Caco-2 (cell line): ENCODE measurements at regions not wholly inside any gene's neighbourhood (a gene's known extent, or its start where the extent isn't known, plus 50 kb on each side); places are given as distances from the start of the nearest gene placed in this dataset.

Experiments used
- BruUV-seq: library from RNA; stranded (reverse); fragments of 400-500 nt; replicated peaks from 2 replicates; lab custom pipeline; 2021; lab: Mats Ljungman, UMichigan
- CTCF ChIA-PET: fragments of 300-600 bp; sonication (Branson Sonifier 250); formaldehyde crosslinking; loops from one replicate; lab custom pipeline; 2022; ENCODE audit warnings: antibody characterized with exemption; lab: Charles Lee
- POLR2A ChIA-PET: fragments of 300-600 bp; sonication (Branson Sonifier 250); formaldehyde crosslinking; loops from one replicate; lab custom pipeline; 2022; ENCODE audit warnings: antibody characterized with exemption; lab: Charles Lee
- DNase-seq, 2 experiments: peaks; one replicate each; pipeline versions ENCODE4 v3.0.0 to v3.0.0-alpha.2; 2020 to 2022
- H3K27me3 ChIP-seq: replicated peaks from 2 replicates; pipeline ENCODE4 v1.6.0; 2011; ENCODE audit warnings: low read length; ENCODE audit not compliant: control insufficient read depth, insufficient read depth
- H3K36me3 ChIP-seq: 2 replicates; pipeline ENCODE4 v1.5.1; 2011; ENCODE audit warnings: low read length; ENCODE audit not compliant: control insufficient read depth, insufficient read depth
- H3K4me1 ChIP-seq: fragments of 250-450 bp; sonication (Bioruptor Pico); 2 replicates; pipeline ENCODE4 v1.5.1; 2020; ENCODE audit warnings: mild to moderate bottlenecking
- H3K4me3 ChIP-seq: 2 replicates; pipeline ENCODE4 v1.5.1; 2011; ENCODE audit warnings: low read depth, mild to moderate bottlenecking, control low read depth, low read length
- H3K9me3 ChIP-seq: fragments of 250-450 bp; sonication (Bioruptor Pico); 2 replicates; pipeline ENCODE4 v1.5.1; 2020; ENCODE audit warnings: mild to moderate bottlenecking, moderate library complexity
- H3K27ac Mint-ChIP-seq: one replicate; pipeline ENCODE4 v1.8.0; 2022; ENCODE audit warnings: mixed read lengths; ENCODE audit not compliant: unreplicated experiment
- H3K27me3 Mint-ChIP-seq: one replicate; pipeline ENCODE4 v1.8.0; 2022; ENCODE audit warnings: mixed read lengths; ENCODE audit not compliant: insufficient read depth, unreplicated experiment
- H3K36me3 Mint-ChIP-seq: one replicate; pipeline ENCODE4 v1.8.0; 2022; ENCODE audit warnings: mild to moderate bottlenecking, mixed read lengths; ENCODE audit not compliant: insufficient read depth, unreplicated experiment
- H3K4me1 Mint-ChIP-seq: one replicate; pipeline ENCODE4 v1.8.0; 2022; ENCODE audit warnings: low read depth, mixed read lengths; ENCODE audit not compliant: unreplicated experiment
- H3K4me3 Mint-ChIP-seq: one replicate; pipeline ENCODE4 v1.8.0; 2022; ENCODE audit warnings: mild to moderate bottlenecking, moderate library complexity, mixed read lengths; ENCODE audit not compliant: unreplicated experiment
- H3K9me3 Mint-ChIP-seq: one replicate; pipeline ENCODE4 v1.8.0; 2022; ENCODE audit warnings: mixed read lengths; ENCODE audit not compliant: unreplicated experiment
- intact Hi-C: fragments of 100-400 bp; cut with micrococcal nuclease; formaldehyde crosslinking; loops from one replicate; pipeline ENCODE4 v1.10.0; 2022; ENCODE audit not compliant: unreplicated experiment
- TF ChIP-seq, protein P1 (sequence below), 2 experiments: fragments of 200-600 bp in 1 of 2; IDR thresholded peaks; 1 replicate in 1 of 2; 2 replicates in 1 of 2; pipeline versions ENCODE4 v1.5.1 to v1.8.0; 2011 to 2022; ENCODE audit warnings: antibody characterized with exemption in 1 of 2, control low read depth in 1 of 2, inconsistent platforms in 1 of 2, low read depth in 1 of 2, low read length in 1 of 2, mild to moderate bottlenecking in 1 of 2, moderate library complexity in 1 of 2; ENCODE audit not compliant: insufficient read depth in 1 of 2, severe bottlenecking in 1 of 2, unreplicated experiment in 1 of 2

DNA sequence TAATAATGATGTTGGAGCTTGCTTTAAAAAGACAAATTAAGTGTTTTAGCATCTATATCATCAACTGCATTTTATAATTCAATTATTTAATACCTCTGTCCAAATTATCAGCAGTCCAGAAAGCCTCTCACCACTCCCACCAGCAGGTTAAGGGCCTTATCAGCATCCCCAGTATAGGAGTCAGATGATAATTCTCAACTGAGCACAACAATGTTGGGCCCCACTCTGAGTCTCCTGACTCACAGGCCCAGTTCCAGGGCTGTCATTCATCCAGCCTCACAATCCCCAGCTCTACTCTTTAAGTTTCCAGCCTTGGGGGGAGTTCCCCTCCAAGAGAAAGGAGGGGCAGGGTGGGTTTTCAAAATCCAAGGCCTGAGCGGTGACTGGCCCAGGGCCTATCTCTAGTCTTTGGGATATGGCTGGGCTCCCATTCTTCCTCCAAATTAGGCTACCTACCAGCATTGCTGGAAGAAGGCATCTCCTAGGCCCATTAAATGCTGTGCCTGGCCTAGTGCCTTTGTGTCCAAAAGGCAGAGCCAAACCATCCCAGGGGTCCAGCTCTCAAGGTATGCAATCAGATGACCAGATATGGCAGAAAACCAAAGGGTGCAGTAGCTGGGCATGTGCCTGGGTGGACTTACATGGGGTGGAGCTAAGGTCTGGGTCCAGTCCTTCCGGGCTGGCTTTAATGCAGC, 134.1 kb downstream of the GLUL start:
- Histone ChIP-seq H3K9me3 (no peaks in the 10 kb centered on the region), H3K4me3 (no peak overlapping the region), H3K4me1 (no peaks in the 10 kb centered on the region), H3K36me3 (no peaks in the 10 kb centered on the region), H3K27me3 (no peaks in the 10 kb centered on the region)
- no TSS peak for BruUV-seq
- CTCF ChIA-PET: interaction anchor here (0.6 to 0.9 kb wide), 3 partner anchors 33 to 114 kb away, joined by 3 to 4 read pairs (median 3); no protein-coding TSS in a partner anchor
- H3K9me3 Mint-ChIP-seq: no peaks in the 10 kb centered on the region
- H3K27ac Mint-ChIP-seq: no peak overlapping the region
- no peak for DNase-seq
- H3K4me3 Mint-ChIP-seq: no peak overlapping the region
- POLR2A ChIA-PET: no interaction called here
- TF ChIP-seq, protein P1, sequence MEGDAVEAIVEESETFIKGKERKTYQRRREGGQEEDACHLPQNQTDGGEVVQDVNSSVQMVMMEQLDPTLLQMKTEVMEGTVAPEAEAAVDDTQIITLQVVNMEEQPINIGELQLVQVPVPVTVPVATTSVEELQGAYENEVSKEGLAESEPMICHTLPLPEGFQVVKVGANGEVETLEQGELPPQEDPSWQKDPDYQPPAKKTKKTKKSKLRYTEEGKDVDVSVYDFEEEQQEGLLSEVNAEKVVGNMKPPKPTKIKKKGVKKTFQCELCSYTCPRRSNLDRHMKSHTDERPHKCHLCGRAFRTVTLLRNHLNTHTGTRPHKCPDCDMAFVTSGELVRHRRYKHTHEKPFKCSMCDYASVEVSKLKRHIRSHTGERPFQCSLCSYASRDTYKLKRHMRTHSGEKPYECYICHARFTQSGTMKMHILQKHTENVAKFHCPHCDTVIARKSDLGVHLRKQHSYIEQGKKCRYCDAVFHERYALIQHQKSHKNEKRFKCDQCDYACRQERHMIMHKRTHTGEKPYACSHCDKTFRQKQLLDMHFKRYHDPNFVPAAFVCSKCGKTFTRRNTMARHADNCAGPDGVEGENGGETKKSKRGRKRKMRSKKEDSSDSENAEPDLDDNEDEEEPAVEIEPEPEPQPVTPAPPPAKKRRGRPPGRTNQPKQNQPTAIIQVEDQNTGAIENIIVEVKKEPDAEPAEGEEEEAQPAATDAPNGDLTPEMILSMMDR (IDR thresholded peaks at IDR 0.05; ENCODE audit: insufficient read depth in 1 of 2, low read depth in 1 of 2, low read length in 1 of 2, severe bottlenecking in 1 of 2, unreplicated experiment in 1 of 2): no peak
- H3K36me3 Mint-ChIP-seq: no peaks in the 10 kb centered on the region
- intact Hi-C loops: no loop called here
- H3K27me3 Mint-ChIP-seq: no peaks in the 10 kb centered on the region
- H3K4me1 Mint-ChIP-seq: no peaks in the 10 kb centered on the region

DNA sequence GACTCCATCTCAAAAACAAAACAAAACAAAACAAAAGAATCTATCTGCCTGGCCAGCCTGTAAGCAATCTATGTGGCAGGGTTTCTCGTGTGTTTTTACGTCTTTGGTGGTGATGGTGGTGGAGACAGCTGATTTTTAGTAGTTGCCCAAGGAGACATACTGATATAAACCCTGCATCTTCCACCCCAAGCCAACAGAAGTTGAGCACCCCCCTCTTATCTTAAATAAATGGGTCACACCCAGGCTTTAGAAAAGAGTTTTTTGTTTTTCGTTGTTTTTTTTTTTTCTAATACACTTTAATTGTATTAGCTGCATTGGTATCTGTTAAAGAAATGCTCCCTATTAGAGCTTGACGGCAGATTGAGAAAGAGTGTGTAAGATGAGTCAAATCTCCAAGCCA, 134.7 kb downstream of the GLUL start:
- no peak for DNase-seq
- Histone ChIP-seq H3K4me3 (no peak overlapping the region), H3K9me3 (no peaks in the 10 kb centered on the region), H3K4me1 (no peaks in the 10 kb centered on the region), H3K36me3 (no peaks in the 10 kb centered on the region), H3K27me3 (no peaks in the 10 kb centered on the region)
- Mint-ChIP-seq H3K9me3 (no peaks in the 10 kb centered on the region), H3K27me3 (no peaks in the 10 kb centered on the region), H3K27ac (no peak overlapping the region), H3K4me1 (no peaks in the 10 kb centered on the region), H3K36me3 (no peaks in the 10 kb centered on the region), H3K4me3 (no peak overlapping the region)
- BruUV-seq: no TSS peak
- ChIA-PET CTCF (interaction anchor here (0.6 to 0.9 kb wide), 2 partner anchors 45 to 114 kb away, joined by 3 read pairs; no protein-coding TSS in a partner anchor), POLR2A (no interaction called here)
- TF ChIP-seq, protein P1 (IDR thresholded peaks at IDR 0.05; ENCODE audit: insufficient read depth in 1 of 2, low read depth in 1 of 2, low read length in 1 of 2, severe bottlenecking in 1 of 2, unreplicated experiment in 1 of 2): no peak
- intact Hi-C loops: no loop called here

- ChIA-PET POLR2A (no interaction called here), CTCF (no interaction called here)
- TF ChIP-seq, protein P1 (IDR thresholded peaks at IDR 0.05; ENCODE audit: insufficient read depth in 1 of 2, low read depth in 1 of 2, low read length in 1 of 2, severe bottlenecking in 1 of 2, unreplicated experiment in 1 of 2): no peak
- BruUV-seq: no TSS peak
- DNase-seq: no peak
- H3K4me1 Mint-ChIP-seq: no peaks in the 10 kb centered on the region
- H3K36me3 ChIP-seq: no peaks in the 10 kb centered on the region
- H3K27me3 ChIP-seq: no peaks in the 10 kb centered on the region
- no peaks in the 10 kb centered on the region for H3K36me3 Mint-ChIP-seq
- intact Hi-C loops: no loop called here
- no peak overlapping the region for H3K4me3 ChIP-seq
- H3K4me1 ChIP-seq: no peaks in the 10 kb centered on the region
- H3K4me3 Mint-ChIP-seq: no peak overlapping the region
- no peaks in the 10 kb centered on the region for H3K27me3 Mint-ChIP-seq
- H3K9me3 Mint-ChIP-seq: no peaks in the 10 kb centered on the region
- H3K9me3 ChIP-seq: no peaks in the 10 kb centered on the region
- no peak overlapping the region for H3K27ac Mint-ChIP-seq
Measured at GRCh38 chr1:182255494-182255893, 136.1 kb downstream of the GLUL start.
